ENCODE measurements at regions not wholly inside any gene's neighbourhood (a gene's known extent, or its start where the extent isn't known, plus 50 kb on each side); places are given as distances from the start of the nearest gene placed in this dataset.

DNA sequence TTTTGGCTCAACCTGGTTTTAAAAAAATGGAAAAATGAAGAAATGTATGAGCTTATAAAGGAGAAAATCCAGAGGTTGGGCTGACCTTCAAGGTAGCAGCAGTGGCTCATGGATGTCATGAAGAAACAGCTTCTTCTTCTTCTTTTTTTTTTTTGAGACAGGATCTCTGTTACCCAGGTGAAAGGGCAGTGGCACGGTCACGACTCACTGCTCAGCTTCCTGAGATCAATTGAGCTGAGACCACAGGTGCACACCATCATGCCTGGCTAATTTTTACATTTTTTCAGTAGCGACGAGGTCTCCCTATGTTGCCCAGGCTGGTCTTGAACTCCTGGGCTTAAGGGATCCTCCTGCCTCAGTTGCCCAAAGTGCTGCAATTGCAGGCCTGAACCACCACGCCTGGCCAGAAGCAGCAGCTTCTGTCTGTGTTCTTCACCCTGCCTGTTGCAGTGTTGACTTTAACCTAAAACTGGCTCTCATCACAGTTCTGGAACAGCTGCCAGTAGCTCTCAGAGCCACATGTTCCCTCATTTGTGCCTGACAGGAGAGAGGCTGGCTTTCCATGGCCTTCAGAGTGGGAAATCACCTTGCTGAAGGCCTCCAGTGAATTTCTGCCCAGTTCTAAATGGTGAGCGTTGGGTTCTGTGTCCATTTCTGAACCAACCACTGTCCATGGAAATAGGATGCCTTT is 117.7 kb downstream of the PFKFB3 start:
- Histone ChIP-seq H3K36me3 (ENCODE audit: control insufficient read depth in 3 of 3, insufficient read depth in 3 of 3, low read length in 3 of 3) (no peaks in the 10 kb centered on the region), H3K9ac (ENCODE audit: low read depth in 1 of 3, low read length in 3 of 3) (no peak overlapping the region), H3K27me3 (ENCODE audit: control insufficient read depth in 3 of 3, insufficient read depth in 3 of 3, low read length in 3 of 3) (no peaks in the 10 kb centered on the region), H3K27ac (ENCODE audit: low read depth, low read length) (no peak overlapping the region), H3K4me1 (ENCODE audit: control insufficient read depth in 3 of 3, insufficient read depth in 3 of 3, low read length in 3 of 3) (peaks cover 0 to 5% (median 0%) of the 10 kb centered on the region in 3 donors), H3K9me3 (ENCODE audit: control insufficient read depth in 3 of 3, low read length in 3 of 3) (no peaks in the 10 kb centered on the region), H3K4me3 (ENCODE audit: low read length in 3 of 3) (no peak overlapping the region)

DNA sequence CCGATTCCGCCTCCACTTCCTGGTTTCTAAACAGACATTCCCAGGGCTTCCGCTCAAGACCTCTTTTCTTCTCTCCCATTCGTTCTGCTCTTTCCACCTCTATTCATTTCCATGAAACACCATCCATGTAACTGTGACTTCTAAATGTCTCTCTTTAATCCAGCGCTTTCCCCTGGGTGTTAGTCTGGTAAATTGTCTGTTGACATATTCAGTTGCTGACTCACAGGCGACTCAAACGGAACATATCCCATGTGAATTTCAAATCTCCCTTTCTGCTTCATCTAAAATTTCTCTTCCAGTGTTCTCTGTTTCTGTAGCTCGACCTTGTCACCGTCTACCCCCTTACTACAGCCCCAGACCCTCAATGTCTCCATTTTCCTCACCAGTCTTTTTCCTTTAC is 119.1 kb downstream of the PFKFB3 start:
- no peak overlapping the region for H3K27ac ChIP-seq (ENCODE audit: low read depth, low read length)
- H3K4me3 ChIP-seq (ENCODE audit: low read length in 3 of 3), result no peak overlapping the region
- no peaks in the 10 kb centered on the region for H3K27me3 ChIP-seq (ENCODE audit: control insufficient read depth in 3 of 3, insufficient read depth in 3 of 3, low read length in 3 of 3)
- H3K4me1 ChIP-seq (ENCODE audit: control insufficient read depth in 3 of 3, insufficient read depth in 3 of 3, low read length in 3 of 3), result peaks cover 0 to 5% (median 0%) of the 10 kb centered on the region in 3 donors
- H3K9me3 ChIP-seq (ENCODE audit: control insufficient read depth in 3 of 3, low read length in 3 of 3), result no peaks in the 10 kb centered on the region
- H3K36me3 ChIP-seq (ENCODE audit: control insufficient read depth in 3 of 3, insufficient read depth in 3 of 3, low read length in 3 of 3), result no peaks in the 10 kb centered on the region
- no peak overlapping the region for H3K9ac ChIP-seq (ENCODE audit: low read depth in 1 of 3, low read length in 3 of 3)

DNA sequence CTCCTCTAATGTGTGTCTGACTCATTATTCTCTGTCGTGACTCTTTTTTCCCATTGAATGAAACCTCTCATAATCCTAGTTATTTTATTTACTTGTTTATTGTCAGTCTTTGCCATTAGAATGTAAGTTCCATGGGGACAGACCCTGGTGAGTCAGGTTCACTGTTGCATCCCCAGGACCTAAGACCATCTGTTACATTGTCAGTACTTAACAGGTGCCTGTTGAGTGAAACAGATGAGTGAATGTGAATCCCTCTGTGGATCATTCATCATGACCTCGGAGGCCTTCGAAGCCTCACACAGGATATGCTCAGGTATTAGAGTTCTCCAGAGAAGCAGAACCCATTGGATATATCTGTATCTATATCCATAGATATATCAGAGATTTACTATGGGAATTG is 120.1 kb downstream of the PFKFB3 start:
- no peak overlapping the region for H3K4me3 ChIP-seq (ENCODE audit: low read length in 3 of 3)
- no peaks in the 10 kb centered on the region for H3K9me3 ChIP-seq (ENCODE audit: control insufficient read depth in 3 of 3, low read length in 3 of 3)
- H3K36me3 ChIP-seq (ENCODE audit: control insufficient read depth in 3 of 3, insufficient read depth in 3 of 3, low read length in 3 of 3), result no peaks in the 10 kb centered on the region
- no peaks in the 10 kb centered on the region for H3K27me3 ChIP-seq (ENCODE audit: control insufficient read depth in 3 of 3, insufficient read depth in 3 of 3, low read length in 3 of 3)
- no peak overlapping the region for H3K27ac ChIP-seq (ENCODE audit: low read depth, low read length)
- peaks cover 0 to 5% (median 0%) of the 10 kb centered on the region in 3 donors for H3K4me1 ChIP-seq (ENCODE audit: control insufficient read depth in 3 of 3, insufficient read depth in 3 of 3, low read length in 3 of 3)
- no peak overlapping the region for H3K9ac ChIP-seq (ENCODE audit: low read depth in 1 of 3, low read length in 3 of 3)

DNA sequence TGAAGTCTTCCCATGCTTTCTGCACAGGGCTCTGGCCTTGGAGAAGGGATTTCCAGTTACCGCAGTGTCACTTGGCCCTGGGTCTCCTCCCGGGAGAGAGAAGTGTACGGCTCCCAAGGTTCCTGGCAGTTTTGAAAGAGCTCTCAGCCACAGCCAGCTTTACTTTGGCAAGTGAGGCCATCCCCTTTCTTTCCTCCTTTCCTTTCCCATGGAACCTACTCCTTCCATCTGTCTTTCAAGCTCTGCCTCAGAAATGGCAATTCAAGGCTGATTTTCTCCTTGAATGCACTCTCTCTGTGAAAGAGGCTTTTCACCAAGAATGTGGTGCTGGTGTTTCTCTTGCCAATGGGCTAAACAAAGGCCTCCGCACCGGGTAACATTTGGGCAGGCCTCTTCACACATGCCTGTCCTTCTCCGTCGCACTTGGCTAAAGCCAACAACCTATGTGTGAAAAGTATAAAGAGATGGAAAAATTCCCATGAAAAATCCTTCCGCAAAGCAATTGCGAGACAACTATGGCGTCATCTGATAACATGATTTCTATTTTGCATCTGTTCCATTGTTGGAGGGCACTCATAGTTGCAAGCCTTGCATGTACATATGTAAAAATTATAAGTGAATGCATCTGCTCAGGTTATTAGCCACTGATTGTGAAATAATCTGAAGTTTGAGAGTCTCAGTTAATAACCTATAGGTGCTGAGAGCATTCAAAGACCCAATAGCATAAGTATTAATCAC is 125.4 kb downstream of the PFKFB3 start:
- H3K27me3 ChIP-seq (ENCODE audit: control insufficient read depth in 3 of 3, insufficient read depth in 3 of 3, low read length in 3 of 3), result no peaks in the 10 kb centered on the region
- H3K9ac ChIP-seq (ENCODE audit: low read depth in 1 of 3, low read length in 3 of 3), result peak overlapping the region in 1 of 3 donors; percentile 73
- no peaks in the 10 kb centered on the region for H3K9me3 ChIP-seq (ENCODE audit: control insufficient read depth in 3 of 3, low read length in 3 of 3)
- H3K27ac ChIP-seq (ENCODE audit: low read depth, low read length), result peak overlapping the region; percentile 76
- H3K4me1 ChIP-seq (ENCODE audit: control insufficient read depth in 3 of 3, insufficient read depth in 3 of 3, low read length in 3 of 3), result peaks cover 11 to 16% (median 12%) of the 10 kb centered on the region in 3 donors
- peaks cover 0 to 3% (median 0%) of the 10 kb centered on the region in 3 donors for H3K36me3 ChIP-seq (ENCODE audit: control insufficient read depth in 3 of 3, insufficient read depth in 3 of 3, low read length in 3 of 3)
- H3K4me3 ChIP-seq (ENCODE audit: low read length in 3 of 3), result no peak overlapping the region

DNA sequence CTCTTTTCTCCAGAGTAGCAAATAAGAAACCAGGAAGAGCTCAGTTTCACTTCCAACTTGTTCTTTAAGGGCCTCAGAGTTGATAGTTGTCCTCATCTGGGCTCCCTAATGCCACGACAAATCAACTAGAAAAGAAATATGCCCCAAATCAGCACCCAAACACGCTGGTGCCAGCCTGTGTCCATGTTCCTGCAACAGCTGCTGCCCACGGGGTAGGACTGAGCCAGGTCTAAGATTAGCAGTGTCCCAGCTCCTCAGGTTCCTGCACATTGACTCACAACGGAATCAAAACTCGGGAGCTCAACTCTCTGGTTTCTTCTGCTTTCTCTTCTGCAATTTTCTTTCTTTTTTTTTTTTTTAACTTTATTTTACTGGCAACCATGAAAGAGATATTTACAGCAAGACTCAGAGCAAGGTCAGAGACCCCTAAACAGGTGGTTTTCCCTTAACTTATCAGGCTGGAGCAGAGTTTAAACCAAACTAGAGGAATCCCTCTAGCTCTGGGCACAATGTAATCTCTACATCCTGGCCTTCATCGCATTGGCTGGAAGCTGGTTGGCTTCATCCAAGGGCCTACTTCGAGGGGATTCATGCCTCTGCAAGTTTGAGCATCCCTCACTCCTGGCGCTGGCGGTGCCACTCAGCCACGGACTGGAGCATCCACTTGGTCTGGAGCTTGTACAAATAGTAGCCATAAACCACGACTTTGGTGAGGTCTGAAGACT is 126.1 kb downstream of the PFKFB3 start:
- Histone ChIP-seq H3K27ac (ENCODE audit: low read depth, low read length) (peak overlapping the region; percentile 76), H3K9ac (ENCODE audit: low read depth in 1 of 3, low read length in 3 of 3) (peak overlapping the region in 2 of 3 donors; percentile 40 to 73)

DNA sequence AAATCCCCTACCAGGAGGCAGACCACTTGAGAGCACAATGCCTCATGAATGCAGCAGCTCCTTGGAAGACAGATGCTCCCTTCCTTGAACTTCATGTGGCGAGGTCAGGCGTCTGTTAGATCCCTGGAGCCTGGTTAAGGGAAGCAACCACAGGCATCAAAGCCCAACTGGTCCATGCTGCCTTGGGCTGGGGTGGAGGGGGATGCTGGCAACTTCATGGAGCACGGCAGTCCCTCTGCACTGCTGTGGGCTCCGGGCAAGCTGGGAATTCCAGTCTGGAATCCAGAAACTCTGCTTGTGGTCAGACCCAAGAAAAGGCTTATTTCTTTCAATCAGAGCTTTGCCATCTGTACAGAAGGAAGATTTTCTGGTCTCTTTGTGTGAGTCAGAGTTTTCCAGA is 130.4 kb downstream of the PFKFB3 start:
- Histone ChIP-seq H3K4me3 (ENCODE audit: low read length in 3 of 3) (no peak overlapping the region), H3K9ac (ENCODE audit: low read depth in 1 of 3, low read length in 3 of 3) (no peak overlapping the region), H3K27me3 (ENCODE audit: control insufficient read depth in 3 of 3, insufficient read depth in 3 of 3, low read length in 3 of 3) (no peaks in the 10 kb centered on the region), H3K36me3 (ENCODE audit: control insufficient read depth in 3 of 3, insufficient read depth in 3 of 3, low read length in 3 of 3) (peaks cover 0 to 3% (median 0%) of the 10 kb centered on the region in 3 donors), H3K4me1 (ENCODE audit: control insufficient read depth in 3 of 3, insufficient read depth in 3 of 3, low read length in 3 of 3) (peaks cover 11 to 13% (median 11%) of the 10 kb centered on the region in 3 donors), H3K27ac (ENCODE audit: low read depth, low read length) (no peak overlapping the region), H3K9me3 (ENCODE audit: control insufficient read depth in 3 of 3, low read length in 3 of 3) (no peaks in the 10 kb centered on the region)

More for the DNA sequence above, 126.1 kb downstream of the PFKFB3 start:
- Histone ChIP-seq H3K36me3 (ENCODE audit: control insufficient read depth in 3 of 3, insufficient read depth in 3 of 3, low read length in 3 of 3) (peaks cover 0 to 3% (median 0%) of the 10 kb centered on the region in 3 donors), H3K27me3 (ENCODE audit: control insufficient read depth in 3 of 3, insufficient read depth in 3 of 3, low read length in 3 of 3) (no peaks in the 10 kb centered on the region), H3K4me1 (ENCODE audit: control insufficient read depth in 3 of 3, insufficient read depth in 3 of 3, low read length in 3 of 3) (peaks cover 11 to 16% (median 12%) of the 10 kb centered on the region in 3 donors), H3K4me3 (ENCODE audit: low read length in 3 of 3) (peak overlapping the region; percentile 50 to 60 (median 60)), H3K9me3 (ENCODE audit: control insufficient read depth in 3 of 3, low read length in 3 of 3) (no peaks in the 10 kb centered on the region)

DNA sequence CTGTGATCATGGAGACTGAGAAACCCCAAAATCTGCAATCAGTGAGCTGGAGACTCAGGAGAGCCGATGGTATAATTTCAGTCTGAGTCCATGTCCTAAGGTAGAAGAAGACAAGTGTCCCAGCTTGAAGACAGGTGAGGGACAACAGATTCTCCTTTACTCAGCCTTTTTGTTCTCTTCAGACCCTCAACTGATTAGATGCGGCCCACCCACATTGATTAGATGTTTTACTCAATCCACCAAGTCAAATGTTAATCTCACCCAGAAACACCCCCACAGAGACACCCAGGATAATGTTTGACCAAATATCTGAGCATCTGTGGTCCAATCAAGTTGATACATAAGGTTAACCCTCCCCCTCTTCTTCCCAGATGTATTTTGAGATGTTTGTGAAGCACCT is 131.2 kb downstream of the PFKFB3 start:
- Histone ChIP-seq H3K9me3 (ENCODE audit: control insufficient read depth in 3 of 3, low read length in 3 of 3) (no peaks in the 10 kb centered on the region), H3K27me3 (ENCODE audit: control insufficient read depth in 3 of 3, insufficient read depth in 3 of 3, low read length in 3 of 3) (no peaks in the 10 kb centered on the region), H3K36me3 (ENCODE audit: control insufficient read depth in 3 of 3, insufficient read depth in 3 of 3, low read length in 3 of 3) (peaks cover 0 to 3% (median 0%) of the 10 kb centered on the region in 3 donors), H3K4me3 (ENCODE audit: low read length in 3 of 3) (no peak overlapping the region), H3K27ac (ENCODE audit: low read depth, low read length) (no peak overlapping the region), H3K4me1 (ENCODE audit: control insufficient read depth in 3 of 3, insufficient read depth in 3 of 3, low read length in 3 of 3) (peaks cover 5 to 7% (median 6%) of the 10 kb centered on the region in 3 donors), H3K9ac (ENCODE audit: low read depth in 1 of 3, low read length in 3 of 3) (no peak overlapping the region)

DNA sequence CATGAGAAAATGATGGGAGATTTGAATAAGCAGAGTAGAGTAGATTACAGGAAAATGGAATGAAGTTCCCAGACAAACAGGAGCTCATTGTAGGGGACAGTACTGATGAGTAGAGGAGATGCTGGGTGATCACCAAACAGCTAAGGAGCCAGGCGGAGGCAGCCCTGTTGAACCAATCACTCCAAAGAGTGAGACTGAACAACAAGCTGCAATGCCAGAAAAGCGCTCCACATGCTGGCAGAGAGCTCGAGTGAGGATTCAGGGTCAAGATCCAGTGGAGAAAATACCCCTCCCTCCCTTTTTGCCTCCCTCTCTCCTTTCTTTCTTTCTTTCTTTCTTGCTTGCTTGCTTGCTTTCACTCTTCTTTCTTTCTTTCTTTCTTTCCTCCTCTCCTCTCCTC is 133.3 kb downstream of the PFKFB3 start:
- H3K9ac ChIP-seq (ENCODE audit: low read depth in 1 of 3, low read length in 3 of 3), result no peak overlapping the region
- no peak overlapping the region for H3K27ac ChIP-seq (ENCODE audit: low read depth, low read length)
- no peak overlapping the region for H3K4me3 ChIP-seq (ENCODE audit: low read length in 3 of 3)
- no peaks in the 10 kb centered on the region for H3K9me3 ChIP-seq (ENCODE audit: control insufficient read depth in 3 of 3, low read length in 3 of 3)
- no peaks in the 10 kb centered on the region for H3K27me3 ChIP-seq (ENCODE audit: control insufficient read depth in 3 of 3, insufficient read depth in 3 of 3, low read length in 3 of 3)
- no peaks in the 10 kb centered on the region for H3K4me1 ChIP-seq (ENCODE audit: control insufficient read depth in 3 of 3, insufficient read depth in 3 of 3, low read length in 3 of 3)
- peaks cover 0 to 3% (median 0%) of the 10 kb centered on the region in 3 donors for H3K36me3 ChIP-seq (ENCODE audit: control insufficient read depth in 3 of 3, insufficient read depth in 3 of 3, low read length in 3 of 3)

DNA sequence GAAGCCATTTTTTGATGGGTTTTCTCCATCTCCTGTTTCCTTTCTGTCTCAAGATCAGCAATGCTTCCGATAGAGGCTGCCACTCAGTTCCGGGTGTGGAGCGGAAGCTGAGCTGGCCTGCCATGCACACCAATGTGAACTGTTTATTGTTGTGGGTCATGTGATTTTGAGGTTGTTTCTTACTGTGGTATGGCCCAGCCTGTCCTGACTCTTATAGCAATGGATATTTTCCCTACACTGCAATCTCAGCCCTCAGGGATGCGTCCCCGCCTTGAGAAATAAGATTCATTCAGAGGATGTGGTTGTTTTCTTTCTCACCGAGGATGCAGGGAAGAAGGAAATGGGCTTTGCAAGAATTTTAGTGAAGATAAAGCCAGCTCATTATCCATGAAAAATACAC is 134.7 kb downstream of the PFKFB3 start:
- H3K4me1 ChIP-seq (ENCODE audit: control insufficient read depth in 3 of 3, insufficient read depth in 3 of 3, low read length in 3 of 3), result no peaks in the 10 kb centered on the region
- H3K27ac ChIP-seq (ENCODE audit: low read depth, low read length), result no peak overlapping the region
- no peaks in the 10 kb centered on the region for H3K9me3 ChIP-seq (ENCODE audit: control insufficient read depth in 3 of 3, low read length in 3 of 3)
- no peak overlapping the region for H3K4me3 ChIP-seq (ENCODE audit: low read length in 3 of 3)
- no peak overlapping the region for H3K9ac ChIP-seq (ENCODE audit: low read depth in 1 of 3, low read length in 3 of 3)
- no peaks in the 10 kb centered on the region for H3K27me3 ChIP-seq (ENCODE audit: control insufficient read depth in 3 of 3, insufficient read depth in 3 of 3, low read length in 3 of 3)
- peaks cover 0 to 3% (median 0%) of the 10 kb centered on the region in 3 donors for H3K36me3 ChIP-seq (ENCODE audit: control insufficient read depth in 3 of 3, insufficient read depth in 3 of 3, low read length in 3 of 3)

DNA sequence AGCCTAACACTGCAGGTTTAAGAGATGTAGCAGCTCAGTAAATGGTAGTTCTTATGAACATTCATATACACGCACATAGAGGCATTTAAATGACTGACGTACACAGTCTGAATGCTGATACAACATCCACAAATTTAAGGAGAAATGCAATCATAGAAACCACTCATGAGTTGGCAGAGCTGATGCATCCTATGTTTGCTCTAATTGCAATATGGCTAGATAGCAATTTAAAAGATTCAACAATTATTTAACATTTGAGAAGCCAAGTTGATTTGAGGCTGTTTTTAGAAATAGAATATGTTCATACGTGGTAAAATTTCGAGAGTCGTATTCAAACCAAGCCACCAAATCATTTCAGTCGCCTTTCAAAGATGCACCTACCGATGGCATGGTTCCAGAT is 135.6 kb downstream of the PFKFB3 start:
- Histone ChIP-seq H3K36me3 (ENCODE audit: control insufficient read depth in 3 of 3, insufficient read depth in 3 of 3, low read length in 3 of 3) (no peaks in the 10 kb centered on the region), H3K27me3 (ENCODE audit: control insufficient read depth in 3 of 3, insufficient read depth in 3 of 3, low read length in 3 of 3) (no peaks in the 10 kb centered on the region), H3K9ac (ENCODE audit: low read depth in 1 of 3, low read length in 3 of 3) (no peak overlapping the region), H3K9me3 (ENCODE audit: control insufficient read depth in 3 of 3, low read length in 3 of 3) (no peaks in the 10 kb centered on the region), H3K4me3 (ENCODE audit: low read length in 3 of 3) (no peak overlapping the region), H3K4me1 (ENCODE audit: control insufficient read depth in 3 of 3, insufficient read depth in 3 of 3, low read length in 3 of 3) (no peaks in the 10 kb centered on the region), H3K27ac (ENCODE audit: low read depth, low read length) (no peak overlapping the region)

Measured in skeletal muscle tissue (tissue), 3 donors.